Activated CD8-positive, alpha-beta T cell treated with anti-CD3 and anti-CD28 coated beads for 36 hours (primary cell): ENCODE measurements at regions not wholly inside any gene's neighbourhood (a gene's known extent, or its start where the extent isn't known, plus 50 kb on each side); places are given as distances from the start of the nearest gene placed in this dataset.

Experiments
- ATAC-seq: fragments of 200-7000 bp; cut with Tn5 transposase; one replicate; pipeline ENCODE4 v1.10.0; 2021; ENCODE audit warnings: mild to moderate bottlenecking, moderate library complexity
- CTCF ChIA-PET: fragments of 350-600 bp; sonication (Branson Sonifier 250); formaldehyde crosslinking; loops from one replicate; lab custom pipeline; 2021; ENCODE audit warnings: antibody characterized with exemption; lab: Charles Lee
- POLR2A ChIA-PET: fragments of 350-600 bp; sonication (Branson Sonifier 250); formaldehyde crosslinking; loops from one replicate; lab custom pipeline; 2021; ENCODE audit warnings: antibody characterized with exemption; lab: Charles Lee
- DNase-seq: peaks from one replicate; pipeline ENCODE4 v3.0.0-alpha.2; 2020
- H3K27ac Mint-ChIP-seq: one replicate; pipeline ENCODE4 v1.8.0; 2021; ENCODE audit warnings: mild to moderate bottlenecking, mixed read lengths
- H3K27me3 Mint-ChIP-seq: one replicate; pipeline ENCODE4 v1.8.0; 2021; ENCODE audit warnings: mixed read lengths
- H3K36me3 Mint-ChIP-seq: one replicate; pipeline ENCODE4 v1.8.0; 2021; ENCODE audit warnings: low read depth, mixed read lengths
- H3K4me1 Mint-ChIP-seq: one replicate; pipeline ENCODE4 v1.8.0; 2021; ENCODE audit warnings: low read depth, mixed read lengths
- H3K4me3 Mint-ChIP-seq: one replicate; pipeline ENCODE4 v1.8.0; 2021; ENCODE audit warnings: mild to moderate bottlenecking, moderate library complexity, mixed read lengths
- H3K9me3 Mint-ChIP-seq: one replicate; pipeline ENCODE4 v1.8.0; 2021; ENCODE audit warnings: mixed read lengths
- CTCF ChIP-seq: fragments of 200-600 bp; IDR thresholded peaks from one replicate; pipeline ENCODE4 v1.8.0; 2022; ENCODE audit warnings: antibody characterized with exemption, mild to moderate bottlenecking
- intact Hi-C: fragments of 100-400 bp; cut with micrococcal nuclease; formaldehyde crosslinking; loops from one replicate; pipeline ENCODE4 v1.10.0; 2022

GRCh38 chr22:26828311-26828710, 170.9 kb downstream of the MIAT start:
- Mint-ChIP-seq H3K4me1 (no peaks in the 10 kb centered on the region), H3K27ac (no peak overlapping the region), H3K4me3 (no peak overlapping the region), H3K9me3 (no peaks in the 10 kb centered on the region), H3K27me3 (no peaks in the 10 kb centered on the region), H3K36me3 (no peaks in the 10 kb centered on the region)
- intact Hi-C loops = no loop called here
- no peak for TF ChIP-seq CTCF
- ATAC-seq (no peak), DNase-seq (peak; percentile 6)
- CTCF ChIA-PET = interaction anchor here (0.6 to 0.8 kb wide), 2 partner anchors 10 to 438 kb away, joined by 3 read pairs; no protein-coding TSS in a partner anchor
- POLR2A ChIA-PET = no interaction called here

- Mint-ChIP-seq H3K27me3 (no peaks in the 10 kb centered on the region), H3K9me3 (no peaks in the 10 kb centered on the region), H3K36me3 (no peaks in the 10 kb centered on the region), H3K4me3 (no peak overlapping the region), H3K27ac (no peak overlapping the region), H3K4me1 (no peaks in the 10 kb centered on the region)
- no peak for ATAC-seq
- ChIA-PET POLR2A (no interaction called here), CTCF (no interaction called here)
- DNase-seq = no peak
- TF ChIP-seq CTCF = no peak
- intact Hi-C loops = no loop called here
These were observed 173.4 kb downstream of the MIAT start for GRCh38 chr22:26830837-26831236.

GRCh38 chr22:26835023-26835422, 177.6 kb downstream of the MIAT start:
- Mint-ChIP-seq H3K4me3 (no peak overlapping the region), H3K9me3 (no peaks in the 10 kb centered on the region), H3K36me3 (no peaks in the 10 kb centered on the region), H3K27ac (no peak overlapping the region), H3K27me3 (no peaks in the 10 kb centered on the region), H3K4me1 (no peaks in the 10 kb centered on the region)
- no peak for TF ChIP-seq CTCF
- ChIA-PET CTCF (interaction anchor here (0.9 to 1.9 kb wide), 2 partner anchors 12 to 23 kb away, joined by 3 to 6 read pairs; no protein-coding TSS in a partner anchor), POLR2A (no interaction called here)
- intact Hi-C loops = no loop called here
- DNase-seq (no peak), ATAC-seq (no peak)

GRCh38 chr22:26835929-26836528, 178.6 kb downstream of the MIAT start:
- H3K4me3 Mint-ChIP-seq = no peak overlapping the region
- peak; percentile 70 for ATAC-seq
- H3K27me3 Mint-ChIP-seq = no peaks in the 10 kb centered on the region
- DNase-seq = peak; percentile 82
- CTCF ChIA-PET = interaction anchor here (0.6 to 1.9 kb wide), 7 partner anchors 12 to 148 kb away, joined by 3 to 6 read pairs (median 3); no protein-coding TSS in a partner anchor
- POLR2A ChIA-PET = no interaction called here
- no peaks in the 10 kb centered on the region for H3K9me3 Mint-ChIP-seq
- peak; percentile 94 for TF ChIP-seq CTCF
- H3K36me3 Mint-ChIP-seq = no peaks in the 10 kb centered on the region
- H3K27ac Mint-ChIP-seq = no peak overlapping the region
- intact Hi-C loops = no loop called here
- no peaks in the 10 kb centered on the region for H3K4me1 Mint-ChIP-seq

- Mint-ChIP-seq H3K27me3 (no peaks in the 10 kb centered on the region), H3K9me3 (no peaks in the 10 kb centered on the region), H3K27ac (no peak overlapping the region), H3K4me1 (no peaks in the 10 kb centered on the region), H3K4me3 (no peak overlapping the region), H3K36me3 (no peaks in the 10 kb centered on the region)
- no peak for TF ChIP-seq CTCF
- DNase-seq = no peak
- ChIA-PET POLR2A (no interaction called here), CTCF (interaction anchor here (0.6 to 1.8 kb wide), 2 partner anchors 11 to 23 kb away, joined by 3 to 6 read pairs; no protein-coding TSS in a partner anchor)
- intact Hi-C loops = no loop called here
- ATAC-seq = no peak
These were observed 180.5 kb downstream of the MIAT start for GRCh38 chr22:26837784-26838470.
